IPS-NIHi7 (cell line): ENCODE measurements at regions not wholly inside any gene's neighbourhood (a gene's known extent, or its start where the extent isn't known, plus 50 kb on each side); places are given as distances from the start of the nearest gene placed in this dataset.

Source experiments
- DNase-seq: peaks from one replicate; pipeline ENCODE4 v3.0.0; 2012; ENCODE audit warnings: mixed read lengths; ENCODE audit errors: extremely low spot score

DNA sequence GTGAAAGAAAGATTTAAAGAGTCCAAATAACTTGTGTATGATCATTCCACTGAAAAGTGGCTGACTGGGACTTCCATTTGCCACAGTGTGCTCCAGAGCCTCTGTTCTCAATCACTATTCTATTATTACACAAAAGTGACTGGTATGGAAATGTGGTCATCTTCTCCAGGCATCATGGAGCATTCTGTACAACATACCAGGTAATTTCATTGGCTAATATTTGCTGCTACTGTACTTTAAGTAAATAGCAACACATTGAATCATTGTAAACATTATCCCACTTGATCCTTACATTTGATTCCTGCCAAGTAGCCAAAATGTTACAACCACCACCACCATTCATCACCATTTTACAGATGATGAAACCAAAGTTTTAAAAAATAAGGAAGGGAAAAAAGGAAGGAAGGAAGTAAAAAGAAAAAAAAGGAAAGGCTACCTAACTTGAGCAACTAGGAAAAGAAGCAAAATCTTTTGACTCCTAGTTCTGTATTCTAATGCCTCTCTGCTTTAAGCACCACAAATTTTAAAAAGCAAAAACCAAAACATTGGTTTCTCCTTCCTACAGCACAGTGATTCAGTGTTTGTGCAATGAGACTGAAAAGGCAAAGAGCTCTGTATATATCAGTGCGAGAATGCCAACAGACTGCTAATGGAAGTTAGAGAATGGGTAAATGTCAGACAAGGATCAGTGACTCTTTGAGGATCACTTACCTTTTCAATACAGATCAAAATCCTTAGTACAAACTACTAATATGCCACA, 361.4 kb upstream of the PTBP2 start:
- no peak for DNase-seq

DNA sequence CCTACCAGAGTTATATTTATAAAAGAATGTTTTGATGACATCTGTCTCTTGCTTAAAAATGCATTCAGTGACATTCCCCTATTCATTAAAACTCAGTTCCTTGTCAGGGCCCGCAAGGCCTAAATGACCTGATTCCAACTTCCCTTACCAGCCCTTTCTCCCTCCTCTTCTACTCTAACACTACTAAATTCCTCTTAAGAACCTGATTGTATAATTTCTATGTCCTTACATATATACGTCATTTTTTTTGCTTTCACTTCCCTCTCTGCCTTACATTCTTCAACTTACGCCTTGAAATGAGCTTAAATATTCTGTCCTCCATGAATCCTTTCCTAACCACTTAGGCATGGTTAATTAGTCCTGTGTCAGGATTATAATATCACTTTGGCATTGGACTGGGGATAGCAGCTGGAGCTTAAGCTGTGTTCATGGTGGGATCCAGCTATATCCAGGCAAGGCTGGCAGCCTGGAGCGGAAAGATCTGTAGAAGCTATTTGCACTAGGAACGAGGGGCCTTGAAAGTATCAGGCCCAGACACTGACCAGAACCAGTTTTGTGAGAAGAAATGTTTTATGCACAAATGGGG, 360.2 kb upstream of the PTBP2 start:
- no peak for DNase-seq

DNA sequence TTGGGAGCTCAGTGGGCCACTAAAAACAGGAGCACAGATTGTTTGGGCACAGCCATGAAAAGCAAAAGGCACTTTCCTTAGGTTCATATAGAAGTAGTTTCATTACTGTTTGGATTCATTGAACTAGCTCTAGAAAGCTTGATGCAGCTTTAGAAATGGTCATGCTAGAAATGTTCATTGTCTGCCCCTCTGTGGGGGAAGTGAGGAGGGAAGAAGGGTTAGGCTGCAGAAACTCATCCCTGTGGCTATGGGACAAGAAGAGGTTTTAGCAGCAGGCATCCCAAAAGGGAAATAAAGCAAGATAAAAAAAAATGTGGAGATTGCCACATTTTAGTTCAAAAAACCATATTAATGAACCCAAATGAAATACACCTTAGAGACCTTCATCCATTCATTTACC, 359.6 kb upstream of the PTBP2 start:
- no peak for DNase-seq

DNA sequence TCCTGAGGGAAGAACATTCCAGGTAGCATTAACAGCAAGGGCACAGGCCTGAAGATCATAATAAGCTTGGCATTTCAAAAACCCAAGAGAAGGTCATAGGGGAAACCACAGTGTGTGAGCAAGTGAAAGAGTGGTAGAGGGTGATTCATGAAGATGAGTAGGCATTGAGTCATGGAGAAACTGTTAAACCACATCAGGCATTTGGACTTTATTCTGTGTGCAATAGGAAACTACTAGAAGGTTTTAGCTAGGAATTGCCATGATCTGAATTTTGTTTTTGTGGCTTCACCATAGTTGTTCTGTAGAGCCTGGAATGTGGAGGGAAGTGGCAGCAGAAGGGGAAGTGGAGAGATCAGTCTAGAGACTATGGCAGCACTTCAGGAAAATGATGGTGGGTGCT, 359.0 kb upstream of the PTBP2 start:
- no peak for DNase-seq

DNA sequence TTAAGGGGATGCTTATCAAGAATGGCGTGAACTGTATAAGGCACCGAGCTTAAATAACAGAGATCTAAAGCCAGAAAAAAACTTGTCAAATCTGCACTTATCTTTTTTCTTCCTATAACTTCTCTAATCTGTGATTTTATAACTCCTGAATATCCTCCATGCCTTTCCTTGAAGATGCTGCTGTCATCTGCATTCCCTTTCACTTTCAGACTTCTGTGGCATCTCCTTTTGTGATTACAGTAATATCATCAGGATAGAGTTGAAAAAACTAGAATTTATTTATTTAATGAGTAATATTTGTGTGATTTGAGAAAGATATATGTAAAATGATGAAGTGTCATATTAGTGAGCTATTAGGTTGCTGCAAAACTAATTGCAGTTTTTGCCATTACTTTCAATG, 357.8 kb upstream of the PTBP2 start:
- DNase-seq: no peak

DNA sequence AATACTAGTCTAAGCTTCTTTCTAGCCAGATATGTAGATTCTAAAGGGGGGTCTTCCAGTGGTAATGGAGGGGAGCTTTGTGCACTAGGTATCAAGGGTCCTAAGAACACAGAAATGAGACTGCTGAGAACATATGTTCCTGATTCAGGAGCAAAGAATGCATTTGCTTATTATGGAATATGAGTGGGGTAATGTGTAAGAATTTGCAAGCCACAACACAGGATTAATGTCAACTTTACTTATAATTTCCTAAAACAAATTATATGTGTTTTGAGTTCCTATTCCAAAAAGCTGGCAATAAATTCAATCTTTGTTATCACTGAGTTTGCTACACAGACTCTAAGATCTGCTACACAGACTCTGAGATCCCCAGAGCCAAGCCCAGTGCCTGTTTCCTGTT, 357.0 kb upstream of the PTBP2 start:
- no peak for DNase-seq

GRCh38 chr1:96365076-96365475, 356.5 kb upstream of the PTBP2 start:
- DNase-seq: no peak

DNA sequence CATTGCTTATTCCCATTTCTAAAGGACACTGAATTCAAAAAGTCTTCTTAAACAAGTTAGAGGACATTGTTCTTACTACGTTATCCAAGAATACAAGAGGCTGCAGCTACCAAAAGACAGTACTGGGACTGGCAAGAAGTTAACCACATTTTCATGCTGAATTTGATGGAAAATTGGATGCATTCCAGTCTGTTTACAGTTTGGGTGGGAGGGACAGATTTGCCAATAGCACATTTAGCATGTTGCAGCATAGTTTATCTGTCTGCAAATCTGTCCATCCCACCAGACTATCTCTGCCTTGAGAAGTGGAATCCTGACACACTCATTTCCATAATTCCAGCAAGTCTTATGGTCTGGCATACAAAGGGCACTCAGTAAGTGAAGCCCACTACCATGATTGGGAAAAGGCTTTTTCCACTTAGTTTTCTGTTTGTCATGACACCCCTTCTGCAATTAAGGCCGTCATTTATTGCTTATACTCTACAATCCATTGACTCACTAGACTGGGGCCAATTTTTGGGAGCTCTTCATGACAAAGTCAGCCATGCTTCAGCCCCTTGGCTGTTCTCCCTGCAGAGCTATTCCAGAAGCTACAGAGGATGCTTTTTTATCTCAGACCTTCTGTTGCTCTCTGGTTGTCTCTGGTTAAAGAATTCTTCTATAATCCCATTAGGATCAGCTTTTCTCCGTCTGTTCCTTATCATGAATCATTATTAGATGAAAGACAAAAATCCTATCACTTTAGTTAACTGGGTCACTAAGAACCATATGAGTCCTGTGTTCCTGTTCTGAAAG, 355.8 kb upstream of the PTBP2 start:
- no peak for DNase-seq

DNA sequence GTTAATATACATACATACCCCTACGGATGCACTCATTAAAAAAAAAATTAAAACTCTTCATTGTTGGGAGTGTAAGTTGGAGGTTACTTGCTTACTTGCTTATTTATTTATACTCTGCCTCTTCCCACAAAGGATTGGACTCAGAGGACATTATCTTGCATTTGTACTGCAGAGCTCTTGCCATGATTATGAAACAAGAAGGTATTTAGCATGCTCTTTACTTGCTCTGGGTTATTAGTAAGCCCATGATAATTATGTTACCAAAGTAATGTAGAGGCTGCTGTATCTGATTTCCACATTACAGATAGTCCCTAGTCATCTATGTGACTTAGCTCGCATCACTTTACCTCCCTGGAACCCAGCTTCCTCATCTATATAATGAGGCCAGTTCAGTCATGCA, 355.1 kb upstream of the PTBP2 start:
- no peak for DNase-seq

DNA sequence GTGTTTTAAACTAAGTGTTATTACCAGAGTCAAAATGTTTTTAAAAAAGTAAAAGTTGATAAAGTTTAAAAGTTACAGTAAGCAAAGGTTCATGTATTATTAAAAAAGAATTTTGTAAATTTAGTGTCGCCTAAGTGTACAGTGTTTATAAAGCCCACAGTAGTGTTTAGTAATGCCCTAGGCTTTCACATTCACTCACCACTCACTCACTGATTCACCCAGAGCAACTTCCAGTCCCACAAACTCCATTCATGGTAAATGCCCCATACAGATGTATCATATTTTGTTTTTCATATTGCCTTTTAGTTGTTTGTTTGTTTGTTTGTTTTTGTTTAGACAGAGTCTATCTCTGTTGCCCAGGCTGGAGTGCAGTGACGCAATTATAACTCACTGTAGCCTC, 353.8 kb upstream of the PTBP2 start:
- DNase-seq: no peak

- DNase-seq: no peak
These were observed 350.8 kb upstream of the PTBP2 start for GRCh38 chr1:96370757-96371156.

DNA sequence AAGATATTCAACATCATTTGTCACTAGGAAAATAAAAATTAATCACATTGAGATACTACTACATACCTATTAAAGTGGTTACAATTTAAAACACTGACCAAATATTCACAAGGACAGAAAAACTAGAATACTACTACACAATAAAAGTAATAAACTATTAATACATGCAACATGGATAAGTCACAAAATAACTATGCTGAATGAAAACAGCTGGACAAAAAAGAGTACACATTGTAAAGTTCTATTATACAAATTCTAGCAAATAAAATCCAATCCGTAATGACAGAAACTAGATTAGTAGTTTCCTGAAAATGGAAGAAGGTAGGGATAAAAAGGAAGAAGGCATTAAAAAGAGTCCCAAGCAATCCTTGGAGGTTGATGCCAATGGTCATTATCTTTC, 348.7 kb upstream of the PTBP2 start:
- DNase-seq: no peak

- no peak for DNase-seq
These were observed 347.4 kb upstream of the PTBP2 start for GRCh38 chr1:96374076-96374762.

DNA sequence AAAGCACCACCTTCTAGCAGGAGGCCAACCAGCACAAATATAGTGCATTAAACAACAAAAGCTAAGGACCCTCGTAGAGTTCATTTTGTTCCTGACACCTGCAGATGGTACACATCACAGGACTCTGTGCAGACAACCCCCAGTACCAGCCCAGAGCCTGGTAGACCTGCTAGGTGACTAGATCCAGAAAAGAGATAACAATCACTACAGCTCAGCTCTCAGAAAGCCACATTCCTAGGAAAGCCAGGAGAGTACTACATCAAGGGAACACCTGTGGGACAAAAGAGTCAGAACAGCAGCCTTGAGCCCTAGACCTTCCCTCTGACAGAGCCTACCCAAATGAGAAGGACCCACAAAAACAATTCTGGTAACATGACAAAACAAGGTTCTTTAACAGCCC, 344.7 kb upstream of the PTBP2 start:
- no peak for DNase-seq

DNA sequence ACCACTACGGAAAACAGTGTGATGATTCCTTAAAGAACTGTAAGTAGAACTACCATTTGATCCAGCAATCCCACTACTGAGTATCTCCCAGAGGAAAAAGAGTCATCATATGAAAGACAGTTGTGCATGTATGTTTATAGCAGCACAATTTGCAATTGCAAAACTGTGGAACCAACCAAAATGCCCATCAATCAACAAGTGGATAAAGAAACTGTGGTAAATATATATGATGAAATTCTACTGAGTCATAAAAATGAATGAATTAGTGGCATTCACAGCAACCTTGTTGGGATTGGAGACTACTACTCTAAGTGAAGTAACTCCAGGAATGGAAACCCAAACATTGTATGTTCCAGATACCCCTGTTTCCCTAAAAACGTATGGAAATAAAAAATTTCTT, 337.0 kb upstream of the PTBP2 start:
- no peak for DNase-seq

- no peak for DNase-seq
These were observed 333.8 kb upstream of the PTBP2 start for GRCh38 chr1:96387785-96388184.

DNA sequence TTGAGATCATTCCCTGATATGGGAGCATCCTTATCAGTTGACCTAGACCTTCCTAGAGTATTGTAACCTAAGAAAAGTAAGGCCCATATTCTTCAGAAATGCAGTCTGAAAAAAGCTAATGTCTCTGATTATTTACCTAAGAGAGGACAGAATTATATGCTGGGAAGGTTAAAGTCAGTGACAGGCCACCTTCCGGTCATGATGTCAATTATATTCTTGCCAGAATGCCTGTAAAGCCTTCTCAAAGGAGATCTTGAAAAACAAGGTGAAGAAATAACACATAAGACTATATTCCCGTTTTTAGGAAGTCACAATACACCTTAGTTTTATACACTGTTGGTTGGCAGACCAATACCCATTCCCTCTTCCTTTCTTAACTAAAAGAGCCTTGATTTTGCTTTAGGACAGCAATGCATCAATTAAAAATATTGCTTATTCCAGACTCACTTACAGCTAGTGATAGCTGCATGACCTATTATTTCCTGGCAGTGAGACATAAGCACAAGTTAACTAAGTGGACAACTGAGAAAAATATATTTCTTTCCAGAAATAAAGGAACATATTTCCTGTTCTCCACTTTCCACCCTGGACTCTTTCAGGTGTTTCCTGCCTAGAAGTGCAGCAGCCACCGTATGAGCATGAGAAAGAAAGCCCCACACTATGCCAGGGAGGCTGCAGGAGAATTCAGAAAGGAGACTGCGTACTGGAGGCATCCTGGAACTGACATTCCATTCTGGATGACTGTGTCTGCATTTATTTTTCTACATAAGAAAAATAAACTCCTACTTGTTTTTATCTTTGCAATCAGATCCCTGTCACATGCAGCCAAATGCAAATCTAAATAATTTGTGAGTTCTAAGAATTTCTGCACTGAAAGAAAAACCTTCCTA, 332.9 kb upstream of the PTBP2 start:
- DNase-seq: no peak

DNA sequence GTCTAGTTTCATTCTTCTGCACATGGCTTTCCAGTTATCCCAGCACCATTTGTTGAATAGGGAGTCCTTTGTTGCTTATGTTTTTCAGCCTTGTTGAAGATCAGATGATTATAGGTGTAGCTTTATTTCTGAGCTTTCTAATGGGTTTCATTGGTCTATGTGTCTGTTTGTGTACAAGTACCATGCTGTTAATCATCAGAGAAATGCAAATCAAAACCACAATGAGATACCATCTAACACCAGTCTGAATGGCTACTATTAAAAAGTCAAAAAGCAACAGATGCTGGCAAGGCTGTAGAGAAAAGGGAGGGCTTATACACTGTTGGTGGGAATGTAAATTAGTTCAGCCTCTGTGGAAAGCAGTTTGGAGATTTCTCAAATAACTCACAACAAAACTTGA, 321.5 kb upstream of the PTBP2 start:
- no peak for DNase-seq

GRCh38 chr1:96409087-96409486, 312.5 kb upstream of the PTBP2 start:
- no peak for DNase-seq

- DNase-seq: no peak
These were observed 311.9 kb upstream of the PTBP2 start for GRCh38 chr1:96409689-96410088.

DNA sequence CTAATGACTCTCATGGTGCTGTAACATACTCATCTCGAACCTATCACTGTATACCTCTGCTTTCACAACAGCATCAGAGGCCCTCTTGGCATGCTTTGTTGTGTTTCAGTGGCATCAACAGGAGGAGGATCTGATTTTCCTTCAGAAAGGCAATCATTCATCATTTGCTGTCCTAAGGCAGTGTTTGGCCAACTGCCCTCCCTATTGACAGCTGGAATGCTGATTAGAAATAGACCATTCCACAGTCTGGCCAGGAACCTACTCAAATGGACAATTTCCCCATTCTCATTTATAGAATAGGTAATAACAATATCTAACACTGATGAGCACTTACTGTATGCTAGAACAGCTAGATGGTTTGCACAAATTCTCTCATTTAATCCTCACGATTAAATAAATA, 310.6 kb upstream of the PTBP2 start:
- DNase-seq: no peak
